ENCODE measurements at regions not wholly inside any gene's neighbourhood (a gene's known extent, or its start where the extent isn't known, plus 50 kb on each side); places are given as distances from the start of the nearest gene placed in this dataset.

DNA sequence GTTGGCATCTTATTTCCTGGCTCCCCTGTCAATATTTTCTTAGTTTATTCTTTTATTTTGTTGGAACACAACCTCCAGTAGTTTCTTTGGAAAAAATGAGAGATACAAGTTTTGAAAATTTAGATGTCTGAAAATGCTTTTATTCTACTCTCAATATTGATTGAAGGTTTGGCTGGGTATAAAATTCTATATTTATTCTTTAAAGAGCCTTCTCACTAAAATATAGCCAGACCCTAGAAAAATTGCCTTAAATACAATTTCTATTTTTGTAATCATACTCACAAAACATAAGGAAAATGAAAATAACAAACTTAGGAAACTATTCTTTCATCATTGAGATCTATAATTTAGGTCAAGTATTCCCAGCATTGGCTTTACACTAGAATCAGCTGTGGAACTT lies 103.7 kb downstream of the CYP26B1 start:
- no peaks in the 10 kb centered on the region for H3K27me3 ChIP-seq
- no peak for TF ChIP-seq Cebpa-rat (IDR thresholded peaks at IDR 0.05)

GRCh38 chr2:72041638-72042111 lies 106.0 kb downstream of the CYP26B1 start:
- no peaks in the 10 kb centered on the region for H4K20me1 ChIP-seq
- H3K4me1 ChIP-seq, result peaks cover 0 to 9% (median 0%) of the 10 kb centered on the region in 10 experiments; a peak in 3 of 20 replicates
- no peaks in the 10 kb centered on the region for H3K27me3 ChIP-seq
- H3K4me2 ChIP-seq, result no peak overlapping the region
- no peak overlapping the region for H3K27ac ChIP-seq
- no peak for TF ChIP-seq Cebpa-rat (IDR thresholded peaks at IDR 0.05)
- no peak overlapping the region for H3K9ac ChIP-seq
- no peaks in the 10 kb centered on the region for H3K36me3 ChIP-seq
- peaks cover 33 to 44% (median 41%) of the 10 kb centered on the region in 11 experiments for H3K9me3 ChIP-seq (replicated peaks in 1 of 11)
- no peak overlapping the region for H3K4me3 ChIP-seq

More for the DNA sequence above, 103.7 kb downstream of the CYP26B1 start:
- H3K9me3 ChIP-seq (replicated peaks in 1 of 11), result peaks cover 47 to 66% (median 59%) of the 10 kb centered on the region in 11 experiments
- no peaks in the 10 kb centered on the region for H4K20me1 ChIP-seq
- H3K27ac ChIP-seq, result no peak overlapping the region
- H3K4me3 ChIP-seq, result peak overlapping the region in 1 of 10 experiments; percentile 4; a peak in 1 of 20 replicates
- H3K36me3 ChIP-seq, result no peaks in the 10 kb centered on the region; a peak in 1 of 22 replicates
- H3K4me2 ChIP-seq, result no peak overlapping the region
- no peak overlapping the region for H3K9ac ChIP-seq
- peaks cover 0 to 18% (median 7%) of the 10 kb centered on the region in 10 experiments; a peak in 10 of 20 replicates for H3K4me1 ChIP-seq

DNA sequence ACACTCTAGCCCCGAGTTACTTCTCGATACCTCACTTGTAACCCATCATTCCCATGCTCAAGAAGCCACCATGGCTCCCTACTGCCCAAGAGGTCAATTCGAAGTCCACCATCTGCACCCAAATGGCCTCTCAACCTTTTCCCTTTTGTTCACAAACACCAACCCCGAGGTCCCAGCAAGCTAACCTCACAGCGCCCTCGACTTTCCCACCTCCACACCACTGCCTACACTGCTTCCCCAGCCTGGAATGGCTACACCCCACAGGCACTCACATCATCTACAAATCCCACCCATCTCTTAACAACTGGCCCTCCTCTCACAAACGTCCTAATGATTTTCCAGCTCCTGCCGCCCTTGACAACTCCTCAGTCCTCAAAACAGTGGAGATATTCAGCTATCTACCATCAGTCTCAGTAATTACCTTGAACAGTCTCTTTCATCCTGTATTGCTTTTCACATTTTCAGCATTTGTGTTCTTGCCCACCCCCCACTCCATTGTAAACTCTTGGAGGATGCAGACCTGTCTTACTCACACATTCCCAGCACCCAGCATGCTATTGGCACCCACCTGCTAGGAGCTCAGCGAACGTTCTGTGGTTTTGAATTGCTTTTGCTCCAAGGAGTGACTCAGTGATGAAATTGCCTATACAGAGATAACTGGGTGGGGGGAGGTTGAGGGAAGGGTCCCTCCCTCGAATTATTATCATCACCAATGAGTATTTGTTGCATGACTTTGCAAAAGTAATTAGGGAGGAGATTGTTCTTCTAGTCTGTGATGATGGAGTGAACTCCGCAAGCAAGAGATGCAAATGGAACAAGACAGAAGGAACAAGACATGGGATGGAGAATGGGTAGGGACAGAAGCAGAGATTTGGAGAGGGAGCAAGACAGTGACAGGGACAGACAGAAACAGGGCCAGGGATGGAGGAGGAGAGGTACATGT lies 106.8 kb downstream of the CYP26B1 start:
- H3K27me3 ChIP-seq, result no peaks in the 10 kb centered on the region
- peaks cover 0 to 11% (median 2%) of the 10 kb centered on the region in 10 experiments; a peak in 9 of 20 replicates for H3K4me1 ChIP-seq
- no peak overlapping the region for H3K9ac ChIP-seq
- no peaks in the 10 kb centered on the region for H3K36me3 ChIP-seq
- H4K20me1 ChIP-seq, result no peaks in the 10 kb centered on the region
- H3K27ac ChIP-seq, result no peak overlapping the region
- H3K9me3 ChIP-seq (replicated peaks in 1 of 11), result peaks cover 33 to 42% (median 37%) of the 10 kb centered on the region in 11 experiments
- TF ChIP-seq Cebpa-rat (IDR thresholded peaks at IDR 0.05), result no peak
- H3K4me3 ChIP-seq, result no peak overlapping the region
- H3K4me2 ChIP-seq, result no peak overlapping the region

- no peak overlapping the region for H3K4me2 ChIP-seq
- H3K27ac ChIP-seq, result no peak overlapping the region
- no peak overlapping the region for H3K4me3 ChIP-seq
- H3K27me3 ChIP-seq, result no peaks in the 10 kb centered on the region
- no peaks in the 10 kb centered on the region for H4K20me1 ChIP-seq
- peaks cover 10 to 19% (median 14%) of the 10 kb centered on the region in 11 experiments for H3K9me3 ChIP-seq (replicated peaks in 1 of 11)
- no peak for TF ChIP-seq Cebpa-rat (IDR thresholded peaks at IDR 0.05)
- no peak overlapping the region for H3K9ac ChIP-seq
- H3K4me1 ChIP-seq, result peaks cover 0 to 35% (median 13%) of the 10 kb centered on the region in 10 experiments; a peak in 11 of 20 replicates
- H3K36me3 ChIP-seq, result no peaks in the 10 kb centered on the region
Observed at GRCh38 chr2:72038524-72038923, 109.1 kb downstream of the CYP26B1 start.

- Histone ChIP-seq H3K36me3 (no peaks in the 10 kb centered on the region), H3K4me3 (no peak overlapping the region), H3K4me2 (no peak overlapping the region), H3K9ac (no peak overlapping the region), H3K9me3 (replicated peaks in 1 of 11) (peaks cover 0 to 6% (median 3%) of the 10 kb centered on the region in 11 experiments; a peak in 6 of 22 replicates), H3K4me1 (peaks cover 0 to 36% (median 13%) of the 10 kb centered on the region in 10 experiments; a peak in 11 of 20 replicates), H4K20me1 (no peaks in the 10 kb centered on the region), H3K27me3 (no peaks in the 10 kb centered on the region), H3K27ac (no peak overlapping the region)
- no peak for TF ChIP-seq Cebpa-rat (IDR thresholded peaks at IDR 0.05)
Observed at GRCh38 chr2:72037261-72037666, 110.4 kb downstream of the CYP26B1 start.

- peaks cover 0 to 36% (median 13%) of the 10 kb centered on the region in 10 experiments; a peak in 11 of 20 replicates for H3K4me1 ChIP-seq
- no peaks in the 10 kb centered on the region for H4K20me1 ChIP-seq
- H3K9ac ChIP-seq, result no peak overlapping the region
- no peak overlapping the region for H3K27ac ChIP-seq
- TF ChIP-seq Cebpa-rat (IDR thresholded peaks at IDR 0.05), result no peak
- H3K4me3 ChIP-seq, result no peak overlapping the region
- no peaks in the 10 kb centered on the region for H3K36me3 ChIP-seq
- peaks cover 0 to 2% (median 0%) of the 10 kb centered on the region in 11 experiments; a peak in 2 of 22 replicates for H3K9me3 ChIP-seq (replicated peaks in 1 of 11)
- H3K27me3 ChIP-seq, result no peaks in the 10 kb centered on the region
- no peak overlapping the region for H3K4me2 ChIP-seq
Observed at GRCh38 chr2:72036595-72036994, 111.1 kb downstream of the CYP26B1 start.

DNA sequence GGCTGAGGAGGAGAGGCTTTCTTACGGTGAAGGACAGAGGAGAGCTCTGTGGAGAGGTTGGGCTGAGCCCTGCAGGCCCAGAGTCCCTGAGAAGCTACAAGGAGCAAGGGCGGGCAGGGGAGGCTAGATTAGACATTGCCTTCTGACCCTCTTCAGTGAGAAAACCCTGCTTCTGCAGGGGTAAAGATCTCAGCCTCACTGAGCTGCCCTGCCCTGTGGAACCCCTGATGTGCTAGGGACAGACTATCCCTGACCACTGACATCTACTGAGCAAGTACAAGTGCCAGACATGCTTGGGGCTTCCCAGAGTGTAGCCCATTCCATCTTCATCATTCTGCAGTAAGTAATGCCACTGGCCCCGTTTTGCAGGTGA lies 111.5 kb downstream of the CYP26B1 start:
- H3K27me3 ChIP-seq, result no peaks in the 10 kb centered on the region
- no peaks in the 10 kb centered on the region for H3K9me3 ChIP-seq (replicated peaks in 1 of 11)
- H3K4me2 ChIP-seq, result peak overlapping the region in 4 of 11 experiments; percentile 14 to 53 (median 40); a peak in 3 of 22 replicates
- no peak overlapping the region for H3K9ac ChIP-seq
- no peaks in the 10 kb centered on the region for H3K36me3 ChIP-seq
- TF ChIP-seq Cebpa-rat (IDR thresholded peaks at IDR 0.05), result no peak
- H3K4me1 ChIP-seq, result peaks cover 0 to 36% (median 13%) of the 10 kb centered on the region in 10 experiments; a peak in 11 of 20 replicates
- H3K27ac ChIP-seq, result no peak overlapping the region
- no peak overlapping the region for H3K4me3 ChIP-seq
- H4K20me1 ChIP-seq, result no peaks in the 10 kb centered on the region

DNA sequence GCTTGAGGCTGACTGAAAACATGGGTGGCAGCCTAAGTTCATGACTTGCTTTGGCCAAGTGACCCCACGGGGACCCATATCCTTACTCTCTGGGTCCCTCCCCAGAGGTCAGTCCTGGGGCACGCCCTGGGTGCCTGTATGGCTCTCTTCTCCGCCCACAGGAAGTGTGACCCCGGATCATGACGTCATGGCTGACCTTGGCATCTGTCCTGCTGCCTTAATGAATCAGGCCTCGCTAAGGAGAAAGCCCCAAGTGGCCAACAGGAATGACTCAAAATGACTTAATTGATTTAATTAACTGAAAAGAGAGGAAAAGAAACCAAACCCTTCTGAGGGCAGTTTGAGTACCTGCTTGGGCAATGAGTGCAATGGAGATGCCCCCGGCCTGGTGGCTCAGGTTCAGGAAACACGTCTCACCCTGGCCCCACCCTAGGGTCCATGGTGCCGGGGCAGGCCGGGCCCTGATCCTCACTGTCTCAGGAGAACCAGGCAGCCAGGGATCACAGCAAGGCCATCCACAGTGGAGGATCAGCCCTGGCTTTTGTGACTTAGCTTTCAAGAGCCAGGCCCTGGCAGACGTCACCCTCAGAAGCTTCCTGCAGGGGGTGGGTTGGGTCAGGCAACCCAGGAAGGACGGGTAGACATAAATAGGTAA lies 112.0 kb downstream of the CYP26B1 start:
- no peaks in the 10 kb centered on the region for H4K20me1 ChIP-seq
- TF ChIP-seq Cebpa-rat (IDR thresholded peaks at IDR 0.05), result no peak
- no peaks in the 10 kb centered on the region for H3K36me3 ChIP-seq
- no peak overlapping the region for H3K9ac ChIP-seq
- H3K4me2 ChIP-seq, result peak overlapping the region in 6 of 11 experiments; percentile 14 to 53 (median 40); a peak in 6 of 22 replicates
- no peaks in the 10 kb centered on the region for H3K9me3 ChIP-seq (replicated peaks in 1 of 11)
- no peak overlapping the region for H3K4me3 ChIP-seq
- no peak overlapping the region for H3K27ac ChIP-seq
- H3K4me1 ChIP-seq, result peaks cover 0 to 36% (median 13%) of the 10 kb centered on the region in 10 experiments; a peak in 11 of 20 replicates
- no peaks in the 10 kb centered on the region for H3K27me3 ChIP-seq

Measured in BLaER1 treated with 17β-estradiol and CSF1 and Interleukin-3, amounts not matched to agents 10 nM and 100 nM (cell line).